Neuron (in vitro differentiated cells): ENCODE measurements at regions not wholly inside any gene's neighbourhood (a gene's known extent, or its start where the extent isn't known, plus 50 kb on each side); places are given as distances from the start of the nearest gene placed in this dataset.

ENCODE experiments used
- H2AFZ ChIP-seq: one replicate; pipeline ENCODE4 v1.6.1; 2013; ENCODE audit warnings: low read depth, mild to moderate bottlenecking, inconsistent platforms, low read length, moderate library complexity
- H3K27me3 ChIP-seq: one replicate; pipeline ENCODE4 v1.6.1; 2013; ENCODE audit warnings: low read length; ENCODE audit not compliant: insufficient read depth
- H3K36me3 ChIP-seq: one replicate; pipeline ENCODE4 v1.6.1; 2013; ENCODE audit warnings: low read length; ENCODE audit not compliant: insufficient read depth
- H3K4me1 ChIP-seq: one replicate; pipeline ENCODE4 v1.6.1; 2013; ENCODE audit warnings: low read length; ENCODE audit not compliant: insufficient read depth
- H3K4me3 ChIP-seq: 2 replicates; pipeline ENCODE4 v1.5.1; 2013; ENCODE audit warnings: mild to moderate bottlenecking, low read length, moderate library complexity
- H3K9me3 ChIP-seq: one replicate; pipeline ENCODE4 v1.6.1; 2013; ENCODE audit warnings: low read length

- Histone ChIP-seq H3K27me3 (no peaks in the 10 kb centered on the region), H3K4me3 (no peak overlapping the region), H3K9me3 (no peaks in the 10 kb centered on the region), H2AFZ (no peak overlapping the region), H3K4me1 (no peaks in the 10 kb centered on the region), H3K36me3 (no peaks in the 10 kb centered on the region)
Measured at GRCh38 chrX:98481636-98482035, 1597.9 kb downstream of the RPA4 start.

GRCh38 chrX:98490670-98491069 lies 1607.0 kb downstream of the RPA4 start:
- no peaks in the 10 kb centered on the region for H3K9me3 ChIP-seq
- no peaks in the 10 kb centered on the region for H3K36me3 ChIP-seq
- no peaks in the 10 kb centered on the region for H3K4me1 ChIP-seq
- no peak overlapping the region for H3K4me3 ChIP-seq
- H2AFZ ChIP-seq: no peak overlapping the region
- no peaks in the 10 kb centered on the region for H3K27me3 ChIP-seq

GRCh38 chrX:98501426-98501825 lies 1617.7 kb downstream of the RPA4 start:
- Histone ChIP-seq H3K27me3 (no peaks in the 10 kb centered on the region), H3K36me3 (no peaks in the 10 kb centered on the region), H2AFZ (no peak overlapping the region), H3K4me1 (peaks cover 2% of the 10 kb centered on the region), H3K4me3 (no peak overlapping the region), H3K9me3 (no peaks in the 10 kb centered on the region)

- Histone ChIP-seq H2AFZ (no peak overlapping the region), H3K27me3 (no peaks in the 10 kb centered on the region), H3K4me3 (no peak overlapping the region), H3K9me3 (no peaks in the 10 kb centered on the region), H3K4me1 (no peaks in the 10 kb centered on the region), H3K36me3 (no peaks in the 10 kb centered on the region)
Measured at GRCh38 chrX:98506907-98507306, 1623.2 kb downstream of the RPA4 start.

- Histone ChIP-seq H3K4me1 (no peaks in the 10 kb centered on the region), H2AFZ (no peak overlapping the region), H3K27me3 (no peaks in the 10 kb centered on the region), H3K9me3 (no peaks in the 10 kb centered on the region), H3K4me3 (no peak overlapping the region), H3K36me3 (no peaks in the 10 kb centered on the region)
Measured at GRCh38 chrX:98514032-98514431, 1630.3 kb downstream of the RPA4 start.

GRCh38 chrX:98516120-98516519 lies 1632.4 kb downstream of the RPA4 start:
- Histone ChIP-seq H3K4me3 (no peak overlapping the region), H3K4me1 (no peaks in the 10 kb centered on the region), H3K36me3 (no peaks in the 10 kb centered on the region), H3K27me3 (no peaks in the 10 kb centered on the region), H2AFZ (no peak overlapping the region), H3K9me3 (no peaks in the 10 kb centered on the region)

GRCh38 chrX:98523026-98523425 lies 1639.3 kb downstream of the RPA4 start:
- H3K4me1 ChIP-seq: no peaks in the 10 kb centered on the region
- H3K4me3 ChIP-seq: no peak overlapping the region
- no peak overlapping the region for H2AFZ ChIP-seq
- no peaks in the 10 kb centered on the region for H3K9me3 ChIP-seq
- peaks cover 2% of the 10 kb centered on the region for H3K27me3 ChIP-seq
- H3K36me3 ChIP-seq: no peaks in the 10 kb centered on the region

- Histone ChIP-seq H3K4me3 (no peak overlapping the region), H3K36me3 (no peaks in the 10 kb centered on the region), H3K27me3 (peaks cover 2% of the 10 kb centered on the region), H3K4me1 (no peaks in the 10 kb centered on the region), H3K9me3 (no peaks in the 10 kb centered on the region), H2AFZ (no peak overlapping the region)
Measured at GRCh38 chrX:98523521-98523920, 1639.8 kb downstream of the RPA4 start.

- H3K27me3 ChIP-seq: no peaks in the 10 kb centered on the region
- peaks cover 3% of the 10 kb centered on the region for H3K4me1 ChIP-seq
- H3K9me3 ChIP-seq: no peaks in the 10 kb centered on the region
- H2AFZ ChIP-seq: no peak overlapping the region
- no peak overlapping the region for H3K4me3 ChIP-seq
- H3K36me3 ChIP-seq: no peaks in the 10 kb centered on the region
Measured at GRCh38 chrX:98548519-98548918, 1664.8 kb downstream of the RPA4 start.

GRCh38 chrX:98568795-98569194 lies 1685.1 kb downstream of the RPA4 start:
- Histone ChIP-seq H3K36me3 (no peaks in the 10 kb centered on the region), H3K27me3 (no peaks in the 10 kb centered on the region), H3K4me3 (no peak overlapping the region), H2AFZ (no peak overlapping the region), H3K4me1 (no peaks in the 10 kb centered on the region), H3K9me3 (no peaks in the 10 kb centered on the region)

GRCh38 chrX:98605941-98606340 lies 1722.2 kb downstream of the RPA4 start:
- Histone ChIP-seq H3K4me3 (no peak overlapping the region), H3K36me3 (no peaks in the 10 kb centered on the region), H2AFZ (no peak overlapping the region), H3K4me1 (peaks cover 5% of the 10 kb centered on the region), H3K9me3 (no peaks in the 10 kb centered on the region), H3K27me3 (no peaks in the 10 kb centered on the region)

- Histone ChIP-seq H3K9me3 (no peaks in the 10 kb centered on the region), H3K36me3 (no peaks in the 10 kb centered on the region), H2AFZ (no peak overlapping the region), H3K4me1 (peaks cover 5% of the 10 kb centered on the region), H3K27me3 (no peaks in the 10 kb centered on the region), H3K4me3 (no peak overlapping the region)
Measured at GRCh38 chrX:98607739-98608138, 1724.0 kb downstream of the RPA4 start.

GRCh38 chrX:98627645-98628044 lies 1743.9 kb downstream of the RPA4 start:
- Histone ChIP-seq H3K27me3 (no peaks in the 10 kb centered on the region), H3K36me3 (no peaks in the 10 kb centered on the region), H3K4me3 (no peak overlapping the region), H2AFZ (no peak overlapping the region), H3K4me1 (no peaks in the 10 kb centered on the region), H3K9me3 (peaks cover 4% of the 10 kb centered on the region)

- Histone ChIP-seq H3K9me3 (no peaks in the 10 kb centered on the region), H3K27me3 (no peaks in the 10 kb centered on the region), H3K36me3 (no peaks in the 10 kb centered on the region), H2AFZ (no peak overlapping the region), H3K4me1 (no peaks in the 10 kb centered on the region), H3K4me3 (no peak overlapping the region)
Measured at GRCh38 chrX:98637451-98637850, 1753.7 kb downstream of the RPA4 start.
